ENCODE measurements at regions not wholly inside any gene's neighbourhood (a gene's known extent, or its start where the extent isn't known, plus 50 kb on each side); places are given as distances from the start of the nearest gene placed in this dataset.

GRCh38 chr21:41605178-41605933 is 97.4 kb upstream of the TMPRSS2 start:
- no peak for DNase-seq (ENCODE audit: low read depth)

GRCh38 chr21:41604583-41605041 is 96.7 kb upstream of the TMPRSS2 start:
- DNase-seq (ENCODE audit: low read depth): no peak

More at GRCh38 chr21:41605178-41605933, 97.4 kb upstream of the TMPRSS2 start:
- no peak for TF ChIP-seq CTCF (IDR thresholded peaks at IDR 0.05; ENCODE audit: insufficient read depth, low read depth, low read length, missing control alignments)
- no peak overlapping the region for H3K4me3 ChIP-seq (ENCODE audit: low read depth, low read length)

GRCh38 chr21:41603476-41603875 is 95.5 kb upstream of the TMPRSS2 start:
- DNase-seq (ENCODE audit: low read depth): no peak
- TF ChIP-seq CTCF (IDR thresholded peaks at IDR 0.05; ENCODE audit: insufficient read depth, low read depth, low read length, missing control alignments): no peak
- no peak overlapping the region for H3K4me3 ChIP-seq (ENCODE audit: low read depth, low read length)

More at GRCh38 chr21:41604583-41605041, 96.7 kb upstream of the TMPRSS2 start:
- no peak for TF ChIP-seq CTCF (IDR thresholded peaks at IDR 0.05; ENCODE audit: insufficient read depth, low read depth, low read length, missing control alignments)
- no peak overlapping the region for H3K4me3 ChIP-seq (ENCODE audit: low read depth, low read length)

GRCh38 chr21:41602531-41602930 is 94.6 kb upstream of the TMPRSS2 start:
- H3K4me3 ChIP-seq (ENCODE audit: low read depth, low read length): no peak overlapping the region
- TF ChIP-seq CTCF (IDR thresholded peaks at IDR 0.05; ENCODE audit: insufficient read depth, low read depth, low read length, missing control alignments): no peak
- DNase-seq (ENCODE audit: low read depth): no peak

GRCh38 chr21:41601573-41602368 is 93.8 kb upstream of the TMPRSS2 start:
- no peak for TF ChIP-seq CTCF (IDR thresholded peaks at IDR 0.05; ENCODE audit: insufficient read depth, low read depth, low read length, missing control alignments)
- H3K4me3 ChIP-seq (ENCODE audit: low read depth, low read length): no peak overlapping the region
- DNase-seq (ENCODE audit: low read depth): peak; percentile 35

GRCh38 chr21:41600961-41601572 is 93.1 kb upstream of the TMPRSS2 start:
- DNase-seq (ENCODE audit: low read depth): no peak
- H3K4me3 ChIP-seq (ENCODE audit: low read depth, low read length): no peak overlapping the region
- TF ChIP-seq CTCF (IDR thresholded peaks at IDR 0.05; ENCODE audit: insufficient read depth, low read depth, low read length, missing control alignments): no peak

Measured in GM12865 (cell line).